IPS DF 4.7 (cell line): ENCODE measurements at regions not wholly inside any gene's neighbourhood (a gene's known extent, or its start where the extent isn't known, plus 50 kb on each side); places are given as distances from the start of the nearest gene placed in this dataset.

ENCODE experiments used
- DNase-seq: peaks from one replicate; pipeline ENCODE4 v3.0.0-alpha.2; 2013; ENCODE audit warnings: low spot score; ENCODE audit errors: extremely low read depth

GRCh38 chr7:28292834-28293526 lies 112.4 kb upstream of the JAZF1 start:
- DNase-seq, result no peak

GRCh38 chr7:28293527-28293835 lies 112.9 kb upstream of the JAZF1 start:
- no peak for DNase-seq

GRCh38 chr7:28296571-28297483 lies 115.5 kb upstream of the CREB5 start:
- DNase-seq, result no peak

- DNase-seq, result no peak
Measured at GRCh38 chr7:28297801-28298459, 114.4 kb upstream of the CREB5 start.

GRCh38 chr7:28298870-28299518 lies 113.3 kb upstream of the CREB5 start:
- no peak for DNase-seq

- no peak for DNase-seq
Measured at GRCh38 chr7:28299556-28299955, 112.8 kb upstream of the CREB5 start.

- no peak for DNase-seq
Measured at GRCh38 chr7:28300488-28300887, 111.8 kb upstream of the CREB5 start.

GRCh38 chr7:28301148-28301641 lies 111.1 kb upstream of the CREB5 start:
- DNase-seq, result no peak

- DNase-seq, result no peak
Measured at GRCh38 chr7:28304290-28304689, 108.0 kb upstream of the CREB5 start.

GRCh38 chr7:28309704-28310459 lies 102.4 kb upstream of the CREB5 start:
- DNase-seq, result no peak

- DNase-seq, result no peak
Measured at GRCh38 chr7:28310460-28310848, 101.9 kb upstream of the CREB5 start.

GRCh38 chr7:28311670-28312069 lies 100.6 kb upstream of the CREB5 start:
- DNase-seq, result no peak

GRCh38 chr7:28312948-28313347 lies 99.4 kb upstream of the CREB5 start:
- DNase-seq, result no peak

- DNase-seq, result no peak
Measured at GRCh38 chr7:28314841-28315240, 97.5 kb upstream of the CREB5 start.

GRCh38 chr7:28315565-28316410 lies 96.5 kb upstream of the CREB5 start:
- DNase-seq, result no peak

- DNase-seq, result no peak
Measured at GRCh38 chr7:28316489-28316888, 95.8 kb upstream of the CREB5 start.

- no peak for DNase-seq
Measured at GRCh38 chr7:28318101-28318762, 94.1 kb upstream of the CREB5 start.

GRCh38 chr7:28323833-28324232 lies 88.5 kb upstream of the CREB5 start:
- no peak for DNase-seq

GRCh38 chr7:28328146-28328545 lies 84.2 kb upstream of the CREB5 start:
- DNase-seq, result no peak
